ENCODE measurements at regions not wholly inside any gene's neighbourhood (a gene's known extent, or its start where the extent isn't known, plus 50 kb on each side); places are given as distances from the start of the nearest gene placed in this dataset.

DNA sequence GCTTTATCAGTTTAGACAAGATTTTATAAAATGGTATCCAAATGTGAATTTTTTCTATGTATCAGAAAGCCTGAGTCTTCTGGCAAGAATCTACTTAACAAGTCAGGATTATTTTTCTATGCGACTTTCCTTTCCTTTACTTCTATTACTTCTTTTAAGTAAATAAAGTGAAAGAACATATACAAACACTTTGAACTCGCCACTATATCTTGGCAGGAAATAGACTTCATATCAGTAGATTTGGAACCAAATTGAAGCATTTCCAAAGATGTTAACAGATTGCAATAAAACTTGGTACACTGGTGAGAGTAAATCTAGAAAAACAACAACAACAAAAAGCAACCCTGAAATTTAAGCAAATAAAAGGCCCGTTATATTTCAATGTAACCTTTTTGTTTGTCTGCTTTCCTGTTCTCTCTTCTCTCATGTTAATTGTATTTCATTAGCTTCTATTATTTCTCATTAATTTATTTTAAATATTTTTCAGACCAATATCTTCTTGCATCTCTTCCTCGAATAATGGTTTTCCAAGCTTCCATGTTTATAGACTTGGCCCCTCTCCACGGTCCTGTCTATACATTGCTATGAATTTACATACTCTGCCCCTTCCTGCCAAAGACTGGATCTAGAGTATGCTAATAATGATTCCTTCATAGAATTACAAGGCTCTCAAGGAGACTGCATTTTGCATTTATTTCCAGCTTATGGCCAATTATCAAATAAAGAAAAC, 843.6 kb downstream of the ADGRL2 start:
- Histone ChIP-seq H4K20me1 (ENCODE audit: insufficient read depth, low read length) (no peaks in the 10 kb centered on the region), H2AK9ac (replicated peaks; ENCODE audit: low read depth, low read length, poor library complexity) (no peak overlapping the region), H2BK15ac (ENCODE audit: low read depth, low read length) (no peak overlapping the region), H4K5ac (ENCODE audit: low read depth, low read length) (no peak overlapping the region), H3K23ac (ENCODE audit: low read depth, low read length) (no peak overlapping the region), H3K14ac (replicated peaks; ENCODE audit: low read depth, low read length) (no peak overlapping the region), H3K4me2 (ENCODE audit: low read depth, low read length) (no peak overlapping the region), H3K9ac (ENCODE audit: low read depth, low read length) (no peak overlapping the region), H3K9me1 (ENCODE audit: insufficient read depth, low read length) (no peaks in the 10 kb centered on the region), H3K9me3 (ENCODE audit: control insufficient read depth, insufficient read depth, low read length) (peaks cover 3% of the 10 kb centered on the region), H3K18ac (ENCODE audit: low read depth, low read length) (no peak overlapping the region), H3K4ac (ENCODE audit: low read depth, low read length) (no peak overlapping the region), H3K36me3 (ENCODE audit: control insufficient read depth, insufficient read depth, low read length) (no peaks in the 10 kb centered on the region), H3K4me3 (ENCODE audit: insufficient read depth, low read depth, low read length) (no peak overlapping the region), H4K91ac (ENCODE audit: insufficient read depth, low read depth, low read length) (no peak overlapping the region), H2AFZ (replicated peaks; ENCODE audit: low read length, poor library complexity) (no peak overlapping the region), H3K27me3 (ENCODE audit: control insufficient read depth, insufficient read depth, low read length) (no peaks in the 10 kb centered on the region), H3K79me1 (ENCODE audit: low read depth in 1 of 2, low read length in 2 of 2) (no peaks in the 10 kb centered on the region), H2AK5ac (ENCODE audit: low read depth, low read length) (no peak overlapping the region), H3K56ac (ENCODE audit: extremely low read depth, insufficient read depth, low read length) (no peak overlapping the region), H2BK20ac (ENCODE audit: low read depth, low read length) (no peak overlapping the region), H2BK5ac (ENCODE audit: low read depth, low read length, poor library complexity, severe bottlenecking) (no peak overlapping the region), H2BK120ac (ENCODE audit: low read depth, low read length) (no peak overlapping the region), H4K8ac (ENCODE audit: low read depth in 2 of 2, low read length in 2 of 2) (no peak overlapping the region), H3K27ac (ENCODE audit: insufficient read depth, low read length) (no peak overlapping the region), H3K4me1 (ENCODE audit: control insufficient read depth, insufficient read depth, low read length) (no peaks in the 10 kb centered on the region)
- BruUV-seq (replicated peaks): no TSS peak
- no CpG with 5 or more reads among the region's 5 CpGs for WGBS, 2 experiments (ENCODE audit: extremely low coverage in 2 of 2, insufficient read length in 1 of 2)
- in situ Hi-C loops (cut with MboI; ENCODE audit: low sequenced_read_pairs) (no loop called here), intact Hi-C loops (cut with micrococcal nuclease) (no loop called here), dilution Hi-C loops (cut with HindIII; ENCODE audit: low sequenced_read_pairs, unreplicated experiment) (no loop called here)
- DNase-seq: no peak
- ChIA-PET CTCF (no interaction called here), POLR2A (ENCODE audit: unreplicated experiment) (no interaction called here)
- no peak for ATAC-seq (ENCODE audit: low read depth)
- TF ChIP-seq MAFK (IDR thresholded peaks at IDR 0.05; ENCODE audit: low read depth, low read length) (no peak), RAD21 (IDR thresholded peaks at IDR 0.05; ENCODE audit: low read length) (no peak), NFE2L2 (IDR thresholded peaks at IDR 0.05; ENCODE audit: low read depth, low read length) (no peak), MXI1 (IDR thresholded peaks at IDR 0.05; ENCODE audit: borderline replicate concordance, low read depth, low read length) (no peak), BHLHE40 (IDR thresholded peaks at IDR 0.05; ENCODE audit: low read depth, low read length) (no peak)
- TF ChIP-seq, protein P1, sequence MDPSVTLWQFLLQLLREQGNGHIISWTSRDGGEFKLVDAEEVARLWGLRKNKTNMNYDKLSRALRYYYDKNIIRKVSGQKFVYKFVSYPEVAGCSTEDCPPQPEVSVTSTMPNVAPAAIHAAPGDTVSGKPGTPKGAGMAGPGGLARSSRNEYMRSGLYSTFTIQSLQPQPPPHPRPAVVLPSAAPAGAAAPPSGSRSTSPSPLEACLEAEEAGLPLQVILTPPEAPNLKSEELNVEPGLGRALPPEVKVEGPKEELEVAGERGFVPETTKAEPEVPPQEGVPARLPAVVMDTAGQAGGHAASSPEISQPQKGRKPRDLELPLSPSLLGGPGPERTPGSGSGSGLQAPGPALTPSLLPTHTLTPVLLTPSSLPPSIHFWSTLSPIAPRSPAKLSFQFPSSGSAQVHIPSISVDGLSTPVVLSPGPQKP (IDR thresholded peaks at IDR 0.05; ENCODE audit: borderline replicate concordance, low read depth, low read length): no peak
